Peyer's patch (tissue), 4 donors: ENCODE measurements at regions not wholly inside any gene's neighbourhood (a gene's known extent, or its start where the extent isn't known, plus 50 kb on each side); places are given as distances from the start of the nearest gene placed in this dataset.

Experiments used
- CTCF ChIP-seq, 6 experiments: fragments of 450-650 bp in 4 of 6; fragments of 200-600 bp in 2 of 6; sonication (generic) in 1 of 6; IDR thresholded peaks; one replicate each; pipeline ENCODE4 v1.5.1; 2017 to 2019; ENCODE audit warnings: antibody characterized with exemption in 6 of 6, mild to moderate bottlenecking in 3 of 6, moderate library complexity in 1 of 6
- POLR2A ChIP-seq, 2 donors: fragments of 450-650 bp; IDR thresholded peaks; one replicate each; pipeline ENCODE4 v1.5.1; 2017; ENCODE audit warnings: antibody characterized with exemption in 2 of 2, mild to moderate bottlenecking in 2 of 2, moderate library complexity in 2 of 2

DNA sequence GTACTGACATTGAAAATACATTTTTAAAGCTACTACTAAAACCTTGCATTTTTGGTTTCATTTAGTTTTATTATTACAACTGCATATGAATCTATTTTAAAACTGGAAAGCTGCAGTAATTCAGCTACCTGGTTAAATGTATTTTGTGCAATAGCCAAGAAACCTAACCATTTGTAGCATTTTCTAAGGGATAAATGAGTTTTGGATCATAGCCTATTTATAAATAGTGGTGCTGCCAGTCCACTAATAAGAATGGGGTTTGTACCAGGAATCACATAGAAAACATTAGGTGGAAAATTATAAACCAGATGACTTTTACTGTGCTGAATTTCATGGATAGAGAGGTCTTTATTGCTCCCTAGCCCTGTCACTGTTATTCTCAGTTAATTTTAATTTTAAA, 454.7 kb downstream of the DIPK2A start:
- TF ChIP-seq CTCF (IDR thresholded peaks at IDR 0.05) (no peak), POLR2A (IDR thresholded peaks at IDR 0.05) (no peak)
